ENCODE measurements at regions not wholly inside any gene's neighbourhood (a gene's known extent, or its start where the extent isn't known, plus 50 kb on each side); places are given as distances from the start of the nearest gene placed in this dataset.
A peak's percentile ranks its signal among the peaks of the same experiment; 100 is the strongest.

- H3K36me3 ChIP-seq: no peaks in the 10 kb centered on the region
- in situ Hi-C loops (cut with MboI; ENCODE audit: low sequenced_read_pairs in 4 of 4): no loop called here
- no peak for DNase-seq
- no peak overlapping the region for H3K27ac ChIP-seq
- ATAC-seq: no peak
- no peak for TF ChIP-seq POLR2A (IDR thresholded peaks at IDR 0.05)
- no peak for TF ChIP-seq CTCF (IDR thresholded peaks at IDR 0.05 in 4 of 5, conservative IDR thresholded peaks at IDR 0.05 in 1 of 5)
- no peaks in the 10 kb centered on the region for H3K27me3 ChIP-seq
- no peak overlapping the region for H3K4me3 ChIP-seq
- intact Hi-C loops (cut with DNase I; ENCODE audit: low total_unique reads): no loop called here
- no peaks in the 10 kb centered on the region for H3K9me3 ChIP-seq
- peaks cover 77 to 78% of the 10 kb centered on the region in 2 donors for H3K4me1 ChIP-seq
These were observed 104.6 kb upstream of the LIMCH1 start for GRCh38 chr4:41433361-41433760.

- in situ Hi-C loops (cut with MboI; ENCODE audit: low sequenced_read_pairs in 4 of 4): no loop called here
- H3K4me1 ChIP-seq: peaks cover 64 to 75% of the 10 kb centered on the region in 2 donors
- no peak for TF ChIP-seq POLR2A (IDR thresholded peaks at IDR 0.05)
- no peak for TF ChIP-seq CTCF (IDR thresholded peaks at IDR 0.05 in 4 of 5, conservative IDR thresholded peaks at IDR 0.05 in 1 of 5)
- peak overlapping the region in 3 of 4 donors; percentile 56 to 77 (median 71) for H3K27ac ChIP-seq
- ATAC-seq (no peak), DNase-seq (no peak)
- intact Hi-C loops (cut with DNase I; ENCODE audit: low total_unique reads): no loop called here
- H3K27me3 ChIP-seq: no peaks in the 10 kb centered on the region
- no peaks in the 10 kb centered on the region for H3K36me3 ChIP-seq
- no peak overlapping the region for H3K4me3 ChIP-seq
- no peaks in the 10 kb centered on the region for H3K9me3 ChIP-seq
These were observed 102.4 kb upstream of the LIMCH1 start for GRCh38 chr4:41435510-41435909.

GRCh38 chr4:41436419-41436818 lies 101.5 kb upstream of the LIMCH1 start:
- ATAC-seq (peak in 1 of 2 donors; percentile 39), DNase-seq (no peak)
- TF ChIP-seq CTCF (IDR thresholded peaks at IDR 0.05 in 4 of 5, conservative IDR thresholded peaks at IDR 0.05 in 1 of 5) (no peak), POLR2A (IDR thresholded peaks at IDR 0.05) (no peak)
- in situ Hi-C loops (cut with MboI; ENCODE audit: low sequenced_read_pairs in 4 of 4) (no loop called here), intact Hi-C loops (cut with DNase I; ENCODE audit: low total_unique reads) (no loop called here)
- peak overlapping the region; percentile 36 to 77 (median 64) for H3K27ac ChIP-seq
- H3K4me1 ChIP-seq: peaks cover 56 to 66% of the 10 kb centered on the region in 2 donors
- no peaks in the 10 kb centered on the region for H3K9me3 ChIP-seq
- H3K4me3 ChIP-seq: peak overlapping the region; percentile 11 to 38 (median 22)
- no peaks in the 10 kb centered on the region for H3K36me3 ChIP-seq
- H3K27me3 ChIP-seq: no peaks in the 10 kb centered on the region

- intact Hi-C loops (cut with DNase I; ENCODE audit: low total_unique reads): no loop called here
- TF ChIP-seq CTCF (IDR thresholded peaks at IDR 0.05 in 4 of 5, conservative IDR thresholded peaks at IDR 0.05 in 1 of 5) (no peak), POLR2A (IDR thresholded peaks at IDR 0.05) (no peak)
- ATAC-seq (peak; percentile 57 to 69), DNase-seq (no peak)
- in situ Hi-C loops (cut with MboI; ENCODE audit: low sequenced_read_pairs in 4 of 4): no loop called here
- Histone ChIP-seq H3K4me1 (peaks cover 49 to 59% of the 10 kb centered on the region in 2 donors), H3K4me3 (peak overlapping the region in 2 of 4 donors; percentile 15 to 38), H3K27me3 (no peaks in the 10 kb centered on the region), H3K9me3 (no peaks in the 10 kb centered on the region), H3K36me3 (no peaks in the 10 kb centered on the region), H3K27ac (peak overlapping the region; percentile 36 to 77 (median 64))
These were observed 100.8 kb upstream of the LIMCH1 start for GRCh38 chr4:41437111-41437536.

GRCh38 chr4:41438931-41439297 lies 99.0 kb upstream of the LIMCH1 start:
- no peaks in the 10 kb centered on the region for H3K27me3 ChIP-seq
- H3K36me3 ChIP-seq: no peaks in the 10 kb centered on the region
- TF ChIP-seq POLR2A (IDR thresholded peaks at IDR 0.05) (no peak), CTCF (IDR thresholded peaks at IDR 0.05 in 4 of 5, conservative IDR thresholded peaks at IDR 0.05 in 1 of 5) (no peak)
- in situ Hi-C loops (cut with MboI; ENCODE audit: low sequenced_read_pairs in 4 of 4): no loop called here
- H3K9me3 ChIP-seq: no peaks in the 10 kb centered on the region
- intact Hi-C loops (cut with DNase I; ENCODE audit: low total_unique reads): no loop called here
- no peak for DNase-seq
- H3K4me1 ChIP-seq: peaks cover 49 to 58% of the 10 kb centered on the region in 2 donors
- peak overlapping the region in 1 of 4 donors; percentile 71 for H3K27ac ChIP-seq
- no peak for ATAC-seq
- H3K4me3 ChIP-seq: no peak overlapping the region

All from gastrocnemius medialis (tissue), 4 donors.